HG03095 (cell line): ENCODE measurements at regions not wholly inside any gene's neighbourhood (a gene's known extent, or its start where the extent isn't known, plus 50 kb on each side); places are given as distances from the start of the nearest gene placed in this dataset.

ENCODE experiments used
- ATAC-seq: cut with Tn5 transposase; IDR thresholded peaks from one replicate; pipeline ENCODE4 v1.9.1; 2021; ENCODE audit warnings: moderate library complexity; ENCODE audit not compliant: unreplicated experiment

GRCh38 chr5:54695198-54695966, 177.8 kb downstream of the SNX18 start:
- ATAC-seq = no peak

- ATAC-seq = no peak
These were observed 176.5 kb downstream of the SNX18 start for GRCh38 chr5:54693936-54694657.

- ATAC-seq = no peak
These were observed 175.1 kb downstream of the SNX18 start for GRCh38 chr5:54692631-54693030.

GRCh38 chr5:54691656-54692055, 174.1 kb downstream of the SNX18 start:
- no peak for ATAC-seq

GRCh38 chr5:54689411-54690251, 172.1 kb downstream of the SNX18 start:
- no peak for ATAC-seq

- no peak for ATAC-seq
These were observed 163.4 kb downstream of the SNX18 start for GRCh38 chr5:54680998-54681397.

- ATAC-seq = no peak
These were observed 162.1 kb downstream of the SNX18 start for GRCh38 chr5:54679686-54680085.

- no peak for ATAC-seq
These were observed 161.2 kb downstream of the SNX18 start for GRCh38 chr5:54678737-54679136.

- ATAC-seq = no peak
These were observed 159.2 kb downstream of the SNX18 start for GRCh38 chr5:54676481-54677340.

GRCh38 chr5:54673523-54674225, 156.1 kb downstream of the SNX18 start:
- no peak for ATAC-seq

GRCh38 chr5:54672871-54673270, 155.3 kb downstream of the SNX18 start:
- no peak for ATAC-seq

- ATAC-seq = no peak
These were observed 154.1 kb downstream of the SNX18 start for GRCh38 chr5:54671681-54672080.

GRCh38 chr5:54671111-54671531, 153.6 kb downstream of the SNX18 start:
- ATAC-seq = no peak

GRCh38 chr5:54670281-54670680, 152.7 kb downstream of the SNX18 start:
- ATAC-seq = no peak

GRCh38 chr5:54669845-54670244, 152.3 kb downstream of the SNX18 start:
- ATAC-seq = no peak

GRCh38 chr5:54669285-54669684, 151.7 kb downstream of the SNX18 start:
- no peak for ATAC-seq

- ATAC-seq = no peak
These were observed 150.5 kb downstream of the SNX18 start for GRCh38 chr5:54668096-54668495.

- no peak for ATAC-seq
These were observed 149.6 kb downstream of the SNX18 start for GRCh38 chr5:54667136-54667535.

GRCh38 chr5:54663866-54664265, 146.3 kb downstream of the SNX18 start:
- no peak for ATAC-seq

GRCh38 chr5:54661111-54661510, 143.6 kb downstream of the SNX18 start:
- ATAC-seq = no peak
